Nephron progenitor cell (in vitro differentiated cells): ENCODE measurements at regions not wholly inside any gene's neighbourhood (a gene's known extent, or its start where the extent isn't known, plus 50 kb on each side); places are given as distances from the start of the nearest gene placed in this dataset.
A peak's percentile ranks its signal among the peaks of the same experiment; 100 is the strongest.
"Not testable (repeated sequence)": the region's sequence is repeated elsewhere in the genome, so short reads cannot be mapped to it uniquely, and the experiment has no call there.

Source experiments
- DNase-seq: peaks from one replicate; pipeline ENCODE4 v3.0.0; 2021
- H3K27ac Mint-ChIP-seq: 2 replicates; pipeline ENCODE4 v1.8.0; 2021; ENCODE audit warnings: mild to moderate bottlenecking, moderate library complexity, mixed read lengths
- H3K27me3 Mint-ChIP-seq: 2 replicates; pipeline ENCODE4 v1.8.0; 2021; ENCODE audit warnings: mild to moderate bottlenecking, low read depth, mixed read lengths; ENCODE audit not compliant: poor library complexity
- H3K36me3 Mint-ChIP-seq: 2 replicates; pipeline ENCODE4 v1.8.0; 2021; ENCODE audit warnings: low read depth, mixed read lengths
- H3K4me1 Mint-ChIP-seq: 2 replicates; pipeline ENCODE4 v1.8.0; 2021; ENCODE audit warnings: mixed read lengths
- H3K4me3 Mint-ChIP-seq: 2 replicates; pipeline ENCODE4 v1.8.0; 2021; ENCODE audit warnings: mild to moderate bottlenecking, moderate library complexity, mixed read lengths
- H3K9me3 Mint-ChIP-seq: 2 replicates; pipeline ENCODE4 v1.8.0; 2021; ENCODE audit warnings: mild to moderate bottlenecking, moderate library complexity, mixed read lengths
- CTCF ChIP-seq: fragments of 200-600 bp; sonication (generic); IDR thresholded peaks from 2 replicates; pipeline ENCODE4 v1.5.0; 2021; ENCODE audit warnings: antibody characterized with exemption

- Mint-ChIP-seq H3K27ac (no peak overlapping the region), H3K4me3 (no peak overlapping the region), H3K36me3 (no peaks in the 10 kb centered on the region), H3K9me3 (no peaks in the 10 kb centered on the region), H3K27me3 (no peaks in the 10 kb centered on the region), H3K4me1 (no peaks in the 10 kb centered on the region)
- DNase-seq: no peak
- TF ChIP-seq CTCF: no peak
These were observed 1198.6 kb upstream of the ACO1 start for GRCh38 chr9:31185831-31186230.

- Mint-ChIP-seq H3K4me3 (no peak overlapping the region), H3K9me3 (no peaks in the 10 kb centered on the region), H3K27ac (no peak overlapping the region), H3K4me1 (no peaks in the 10 kb centered on the region), H3K27me3 (no peaks in the 10 kb centered on the region), H3K36me3 (no peaks in the 10 kb centered on the region)
- no peak for TF ChIP-seq CTCF
- no peak for DNase-seq
These were observed 1195.9 kb upstream of the ACO1 start for GRCh38 chr9:31188496-31188895.

GRCh38 chr9:31210978-31211570 lies 1173.4 kb upstream of the ACO1 start:
- Mint-ChIP-seq H3K27ac (no peak overlapping the region), H3K4me3 (no peak overlapping the region), H3K4me1 (no peaks in the 10 kb centered on the region), H3K27me3 (no peaks in the 10 kb centered on the region), H3K9me3 (no peaks in the 10 kb centered on the region), H3K36me3 (no peaks in the 10 kb centered on the region)
- no peak for TF ChIP-seq CTCF
- DNase-seq: peak; percentile 9

GRCh38 chr9:31229976-31230375 lies 1154.5 kb upstream of the ACO1 start:
- not testable (repeated sequence) for H3K36me3 Mint-ChIP-seq, H3K27ac Mint-ChIP-seq, H3K4me1 Mint-ChIP-seq, DNase-seq, H3K27me3 Mint-ChIP-seq, H3K4me3 Mint-ChIP-seq
- peaks cover 38% of the 10 kb centered on the region for H3K9me3 Mint-ChIP-seq

- H3K4me3 Mint-ChIP-seq: no peak overlapping the region
- TF ChIP-seq CTCF: no peak
- DNase-seq: no peak
- H3K36me3 Mint-ChIP-seq: no peaks in the 10 kb centered on the region
- H3K27me3 Mint-ChIP-seq: no peaks in the 10 kb centered on the region
- peaks cover 28% of the 10 kb centered on the region for H3K9me3 Mint-ChIP-seq
- no peaks in the 10 kb centered on the region for H3K4me1 Mint-ChIP-seq
- no peak overlapping the region for H3K27ac Mint-ChIP-seq
These were observed 1152.0 kb upstream of the ACO1 start for GRCh38 chr9:31232485-31232884.

GRCh38 chr9:31236344-31236743 lies 1148.1 kb upstream of the ACO1 start:
- H3K4me3 Mint-ChIP-seq: no peak overlapping the region
- H3K36me3 Mint-ChIP-seq: no peaks in the 10 kb centered on the region
- H3K4me1 Mint-ChIP-seq: no peaks in the 10 kb centered on the region
- H3K9me3 Mint-ChIP-seq: no peaks in the 10 kb centered on the region
- no peaks in the 10 kb centered on the region for H3K27me3 Mint-ChIP-seq
- no peak overlapping the region for H3K27ac Mint-ChIP-seq
- TF ChIP-seq CTCF: no peak
- DNase-seq: no peak
